Right lobe of liver (tissue), 4 donors: ENCODE measurements at regions not wholly inside any gene's neighbourhood (a gene's known extent, or its start where the extent isn't known, plus 50 kb on each side); places are given as distances from the start of the nearest gene placed in this dataset.

Source experiments
- POLR2A ChIP-seq: fragments of 450-650 bp; IDR thresholded peaks from one replicate; pipeline ENCODE4 v1.6.1; 2017; ENCODE audit warnings: antibody characterized with exemption, mild to moderate bottlenecking
- TF ChIP-seq, protein P1 (sequence below), 4 donors: fragments of 200-600 bp in 3 of 4; fragments of 450-650 bp in 1 of 4; IDR thresholded peaks; one replicate each; pipeline versions ENCODE4 v1.5.1 to v1.8.0; 2016 to 2022; ENCODE audit warnings: antibody characterized with exemption in 4 of 4, mild to moderate bottlenecking in 2 of 4
- donor health status: DM: no; HTN: no; CAD: no.
- donor health status: DM: no; HTN: no; CAD: no.
- donor health status: DM: no; HTN: yes; CAD: no.

- TF ChIP-seq POLR2A = no peak
- TF ChIP-seq, protein P1, sequence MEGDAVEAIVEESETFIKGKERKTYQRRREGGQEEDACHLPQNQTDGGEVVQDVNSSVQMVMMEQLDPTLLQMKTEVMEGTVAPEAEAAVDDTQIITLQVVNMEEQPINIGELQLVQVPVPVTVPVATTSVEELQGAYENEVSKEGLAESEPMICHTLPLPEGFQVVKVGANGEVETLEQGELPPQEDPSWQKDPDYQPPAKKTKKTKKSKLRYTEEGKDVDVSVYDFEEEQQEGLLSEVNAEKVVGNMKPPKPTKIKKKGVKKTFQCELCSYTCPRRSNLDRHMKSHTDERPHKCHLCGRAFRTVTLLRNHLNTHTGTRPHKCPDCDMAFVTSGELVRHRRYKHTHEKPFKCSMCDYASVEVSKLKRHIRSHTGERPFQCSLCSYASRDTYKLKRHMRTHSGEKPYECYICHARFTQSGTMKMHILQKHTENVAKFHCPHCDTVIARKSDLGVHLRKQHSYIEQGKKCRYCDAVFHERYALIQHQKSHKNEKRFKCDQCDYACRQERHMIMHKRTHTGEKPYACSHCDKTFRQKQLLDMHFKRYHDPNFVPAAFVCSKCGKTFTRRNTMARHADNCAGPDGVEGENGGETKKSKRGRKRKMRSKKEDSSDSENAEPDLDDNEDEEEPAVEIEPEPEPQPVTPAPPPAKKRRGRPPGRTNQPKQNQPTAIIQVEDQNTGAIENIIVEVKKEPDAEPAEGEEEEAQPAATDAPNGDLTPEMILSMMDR (IDR thresholded peaks at IDR 0.05) = no peak
These were observed 1990.4 kb upstream of the CDH6 start for GRCh38 chr5:29203049-29203448.
